Colonic mucosa (tissue), 4 donors: ENCODE measurements at regions not wholly inside any gene's neighbourhood (a gene's known extent, or its start where the extent isn't known, plus 50 kb on each side); places are given as distances from the start of the nearest gene placed in this dataset.

Experiments
- DNase-seq: peaks from one replicate; pipeline ENCODE4 v3.0.0-alpha.2; 2020
- H3K27ac ChIP-seq: fragments of 200-600 bp; one replicate; pipeline ENCODE4 v1.8.0; 2021
- H3K27me3 ChIP-seq: fragments of 200-600 bp; one replicate; pipeline ENCODE4 v1.8.0; 2021
- H3K36me3 ChIP-seq: fragments of 200-600 bp; one replicate; pipeline ENCODE4 v1.8.0; 2021
- H3K4me1 ChIP-seq: fragments of 200-600 bp; one replicate; pipeline ENCODE4 v1.8.0; 2021; ENCODE audit warnings: mild to moderate bottlenecking
- H3K4me3 ChIP-seq: fragments of 200-600 bp; one replicate; pipeline ENCODE4 v1.8.0; 2021
- H3K9ac ChIP-seq, 2 donors: one replicate each; pipeline ENCODE4 v1.7.0; 2013; ENCODE audit warnings: control low read depth in 2 of 2, low read depth in 2 of 2, low read length in 2 of 2
- H3K9me3 ChIP-seq: fragments of 200-600 bp; one replicate; pipeline ENCODE4 v1.8.0; 2021
- intact Hi-C: fragments of 100-400 bp; cut with DNase I; formaldehyde crosslinking; loops from one replicate; pipeline ENCODE4 v1.14.1; 2022
- TF ChIP-seq, protein P1 (sequence below): fragments of 200-600 bp; IDR thresholded peaks from one replicate; pipeline ENCODE4 v1.8.0; 2022; ENCODE audit warnings: antibody characterized with exemption, mild to moderate bottlenecking
- donor health status: healthy.
- donor health status: DM: no; HTN: no; CAD: no.
- donor health status: DM: no; HTN: no; CAD: no.

DNA sequence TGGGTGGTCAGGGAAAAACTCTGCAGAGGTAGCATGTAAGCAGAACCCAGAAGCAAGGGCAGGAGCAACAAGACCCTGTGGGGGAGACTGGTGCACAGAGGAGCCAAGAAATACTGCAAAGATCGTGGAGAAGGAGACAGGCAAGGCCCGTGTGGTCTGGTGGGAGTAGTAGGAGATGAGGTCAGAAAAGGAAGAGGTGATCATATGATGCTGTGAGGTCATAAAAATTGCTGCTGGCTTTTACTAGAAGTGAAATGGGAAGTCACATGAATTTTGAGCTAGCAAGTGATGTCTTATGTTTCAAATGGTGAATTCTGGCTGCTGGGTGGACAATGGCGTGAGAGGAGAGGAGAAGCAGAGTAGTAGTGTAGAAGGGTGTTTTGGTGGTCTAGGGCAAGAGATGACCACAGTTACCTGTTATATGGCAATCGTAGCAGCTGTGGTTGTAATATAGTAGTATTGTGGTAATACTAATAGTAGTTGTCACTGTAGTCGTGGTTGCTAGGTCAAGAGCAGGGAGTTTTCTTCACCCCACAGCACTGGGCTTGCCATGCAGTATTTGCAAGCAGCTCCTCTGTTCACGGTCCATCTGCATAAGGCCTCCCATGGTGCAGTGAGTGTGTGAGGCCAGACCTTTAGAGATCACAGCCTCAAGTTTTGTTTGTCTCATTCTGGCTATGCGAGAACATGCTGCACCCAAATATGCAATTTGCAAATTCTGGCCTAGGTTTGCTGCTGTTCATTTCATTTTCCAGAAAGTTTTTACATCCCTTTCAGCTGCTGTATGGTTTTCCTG is 205.0 kb downstream of the TSHZ3 start:
- H3K4me3 ChIP-seq, result no peak overlapping the region
- no peaks in the 10 kb centered on the region for H3K27me3 ChIP-seq
- TF ChIP-seq, protein P1, sequence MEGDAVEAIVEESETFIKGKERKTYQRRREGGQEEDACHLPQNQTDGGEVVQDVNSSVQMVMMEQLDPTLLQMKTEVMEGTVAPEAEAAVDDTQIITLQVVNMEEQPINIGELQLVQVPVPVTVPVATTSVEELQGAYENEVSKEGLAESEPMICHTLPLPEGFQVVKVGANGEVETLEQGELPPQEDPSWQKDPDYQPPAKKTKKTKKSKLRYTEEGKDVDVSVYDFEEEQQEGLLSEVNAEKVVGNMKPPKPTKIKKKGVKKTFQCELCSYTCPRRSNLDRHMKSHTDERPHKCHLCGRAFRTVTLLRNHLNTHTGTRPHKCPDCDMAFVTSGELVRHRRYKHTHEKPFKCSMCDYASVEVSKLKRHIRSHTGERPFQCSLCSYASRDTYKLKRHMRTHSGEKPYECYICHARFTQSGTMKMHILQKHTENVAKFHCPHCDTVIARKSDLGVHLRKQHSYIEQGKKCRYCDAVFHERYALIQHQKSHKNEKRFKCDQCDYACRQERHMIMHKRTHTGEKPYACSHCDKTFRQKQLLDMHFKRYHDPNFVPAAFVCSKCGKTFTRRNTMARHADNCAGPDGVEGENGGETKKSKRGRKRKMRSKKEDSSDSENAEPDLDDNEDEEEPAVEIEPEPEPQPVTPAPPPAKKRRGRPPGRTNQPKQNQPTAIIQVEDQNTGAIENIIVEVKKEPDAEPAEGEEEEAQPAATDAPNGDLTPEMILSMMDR, result no peak
- no peak overlapping the region for H3K27ac ChIP-seq
- no peaks in the 10 kb centered on the region for H3K9me3 ChIP-seq
- intact Hi-C loops, result no loop called here
- no peaks in the 10 kb centered on the region for H3K4me1 ChIP-seq
- H3K36me3 ChIP-seq, result no peaks in the 10 kb centered on the region
- no peak overlapping the region for H3K9ac ChIP-seq
- no peak for DNase-seq

DNA sequence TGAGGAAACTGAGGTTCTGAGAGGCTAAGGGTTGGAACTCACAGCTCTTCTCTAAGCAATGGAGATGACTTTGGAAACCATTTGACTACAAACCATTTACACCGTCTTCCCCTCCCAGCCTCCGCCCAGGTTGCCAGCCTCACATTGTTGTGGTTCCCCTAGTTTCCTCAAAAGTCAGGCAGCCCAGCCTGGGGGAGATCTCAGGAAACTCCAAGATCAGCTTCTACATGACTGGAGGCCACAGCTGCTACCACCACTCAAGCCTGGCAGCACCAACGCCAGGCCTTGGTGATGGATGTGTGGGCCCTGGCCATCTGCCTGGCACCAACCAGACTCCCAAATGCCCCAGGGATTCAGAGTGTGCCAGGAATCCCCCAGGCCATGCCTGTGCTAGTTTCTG is 207.9 kb downstream of the TSHZ3 start:
- Histone ChIP-seq H3K27me3 (no peaks in the 10 kb centered on the region), H3K9ac (no peak overlapping the region), H3K9me3 (no peaks in the 10 kb centered on the region), H3K4me1 (no peaks in the 10 kb centered on the region), H3K27ac (no peak overlapping the region), H3K36me3 (no peaks in the 10 kb centered on the region), H3K4me3 (no peak overlapping the region)
- TF ChIP-seq, protein P1, result no peak
- intact Hi-C loops, result no loop called here
- no peak for DNase-seq

DNA sequence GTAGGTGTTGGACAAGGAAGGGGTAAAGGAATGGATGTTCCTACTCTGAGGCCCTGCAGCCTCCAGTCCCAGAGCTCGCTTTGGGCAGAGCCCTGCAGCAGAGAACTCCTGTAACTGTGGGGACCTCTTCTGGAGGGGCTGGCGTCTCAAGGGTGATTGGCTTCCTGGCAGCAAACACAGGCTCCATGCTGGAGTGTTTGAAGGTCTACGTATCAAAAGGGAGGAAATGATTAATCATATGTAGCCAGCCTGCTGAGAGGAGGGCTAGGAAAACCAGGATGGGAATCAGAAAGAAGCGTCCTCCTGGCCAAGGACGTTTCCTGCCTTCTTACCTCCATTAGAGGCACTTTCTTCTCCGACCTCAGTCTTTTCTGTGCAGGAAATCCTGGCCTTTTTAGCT is 208.5 kb downstream of the TSHZ3 start:
- Histone ChIP-seq H3K36me3 (no peaks in the 10 kb centered on the region), H3K27ac (no peak overlapping the region)

DNA sequence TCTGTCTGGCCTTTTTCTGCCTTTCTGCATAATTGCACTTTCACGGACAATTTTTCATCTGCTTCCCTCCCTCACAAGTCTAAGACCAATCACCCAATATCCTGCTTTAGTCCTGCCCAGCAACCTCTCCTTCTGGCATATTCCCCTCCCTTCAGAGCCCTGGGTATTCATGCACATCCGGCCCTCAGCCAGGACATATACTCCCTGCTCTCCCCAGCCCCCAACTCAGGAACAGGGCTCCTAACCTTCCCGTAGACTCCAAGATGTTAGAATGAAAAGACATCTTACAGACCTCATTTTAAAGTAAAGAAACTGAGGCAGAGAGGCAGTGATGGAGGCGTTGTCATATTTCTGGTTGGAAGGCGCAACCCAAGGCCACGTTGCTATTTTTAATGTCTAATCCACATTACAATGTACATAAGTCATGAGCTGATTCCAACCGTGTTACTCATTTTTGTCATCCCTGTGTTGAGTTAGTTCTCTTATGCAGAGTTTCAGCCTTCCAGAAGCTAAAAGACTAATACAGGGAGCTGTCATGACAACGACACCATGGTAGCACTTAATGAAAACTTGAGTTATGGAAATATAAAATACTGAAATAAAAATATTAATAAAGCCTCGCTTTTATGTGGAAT is 209.2 kb downstream of the TSHZ3 start:
- no peaks in the 10 kb centered on the region for H3K27me3 ChIP-seq
- TF ChIP-seq, protein P1, result no peak
- no peaks in the 10 kb centered on the region for H3K4me1 ChIP-seq
- no peak overlapping the region for H3K9ac ChIP-seq
- no peak overlapping the region for H3K4me3 ChIP-seq
- DNase-seq, result no peak
- H3K9me3 ChIP-seq, result no peaks in the 10 kb centered on the region
- no peaks in the 10 kb centered on the region for H3K36me3 ChIP-seq
- intact Hi-C loops, result no loop called here
- no peak overlapping the region for H3K27ac ChIP-seq

More for the DNA sequence above, 208.5 kb downstream of the TSHZ3 start:
- H3K27me3 ChIP-seq, result no peaks in the 10 kb centered on the region
- TF ChIP-seq, protein P1, result no peak
- intact Hi-C loops, result no loop called here
- no peaks in the 10 kb centered on the region for H3K9me3 ChIP-seq
- no peaks in the 10 kb centered on the region for H3K4me1 ChIP-seq
- DNase-seq, result no peak
- H3K4me3 ChIP-seq, result no peak overlapping the region
- no peak overlapping the region for H3K9ac ChIP-seq

DNA sequence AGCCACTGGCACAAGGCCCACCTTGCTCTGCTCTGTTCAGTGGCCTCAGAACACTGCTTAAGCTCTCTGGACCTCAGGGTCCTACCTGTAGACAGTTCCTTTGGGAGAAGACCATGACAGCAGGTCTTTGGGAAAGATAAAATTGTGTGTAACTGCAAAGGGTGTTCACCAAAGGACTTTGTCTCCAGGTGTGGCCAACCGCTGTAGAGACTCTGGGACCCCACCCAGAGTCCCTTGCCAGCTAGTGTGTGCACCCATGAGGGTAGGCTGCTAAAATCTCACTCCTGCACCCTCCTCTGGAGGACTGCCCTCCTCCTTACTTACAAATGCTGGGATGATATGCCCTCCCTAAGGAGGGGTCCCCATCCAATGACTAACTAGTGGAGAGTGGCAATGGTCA is 211.2 kb downstream of the TSHZ3 start:
- intact Hi-C loops, result no loop called here

More for the DNA sequence above, 211.2 kb downstream of the TSHZ3 start:
- H3K4me1 ChIP-seq, result no peaks in the 10 kb centered on the region
- H3K9me3 ChIP-seq, result no peaks in the 10 kb centered on the region
- peak; percentile 34 for DNase-seq
- H3K36me3 ChIP-seq, result no peaks in the 10 kb centered on the region
- no peak overlapping the region for H3K4me3 ChIP-seq
- H3K27ac ChIP-seq, result no peak overlapping the region
- H3K9ac ChIP-seq, result no peak overlapping the region
- TF ChIP-seq, protein P1, result no peak
- H3K27me3 ChIP-seq, result no peaks in the 10 kb centered on the region
